Nephron (organoid): ENCODE measurements at regions not wholly inside any gene's neighbourhood (a gene's known extent, or its start where the extent isn't known, plus 50 kb on each side); places are given as distances from the start of the nearest gene placed in this dataset.

ENCODE experiments used
- H3K27ac Mint-ChIP-seq, 3 experiments: 2 replicates each; pipeline ENCODE4 v1.8.0; 2020; ENCODE audit warnings: mixed read lengths in 3 of 3, mild to moderate bottlenecking in 2 of 3, moderate library complexity in 1 of 3
- H3K27me3 Mint-ChIP-seq: 2 replicates; pipeline ENCODE4 v1.8.0; 2021; ENCODE audit warnings: low read depth, mild to moderate bottlenecking, moderate library complexity, mixed read lengths
- H3K36me3 Mint-ChIP-seq: 2 replicates; pipeline ENCODE4 v1.8.0; 2020; ENCODE audit warnings: low read depth, mixed read lengths
- H3K4me1 Mint-ChIP-seq: 2 replicates; pipeline ENCODE4 v1.8.0; 2020; ENCODE audit warnings: mixed read lengths
- H3K4me3 Mint-ChIP-seq, 3 experiments: 2 replicates each; pipeline ENCODE4 v1.8.0; 2020; ENCODE audit warnings: mild to moderate bottlenecking in 3 of 3, mixed read lengths in 3 of 3, moderate library complexity in 2 of 3
- H3K9me3 Mint-ChIP-seq: 2 replicates; pipeline ENCODE4 v1.8.0; 2020; ENCODE audit warnings: mixed read lengths
- CTCF ChIP-seq, 3 experiments: fragments of 200-600 bp; sonication (generic); IDR thresholded peaks; one replicate each; pipeline ENCODE4 v1.5.0; 2021; ENCODE audit warnings: antibody characterized with exemption in 3 of 3; ENCODE audit not compliant: unreplicated experiment in 3 of 3

DNA sequence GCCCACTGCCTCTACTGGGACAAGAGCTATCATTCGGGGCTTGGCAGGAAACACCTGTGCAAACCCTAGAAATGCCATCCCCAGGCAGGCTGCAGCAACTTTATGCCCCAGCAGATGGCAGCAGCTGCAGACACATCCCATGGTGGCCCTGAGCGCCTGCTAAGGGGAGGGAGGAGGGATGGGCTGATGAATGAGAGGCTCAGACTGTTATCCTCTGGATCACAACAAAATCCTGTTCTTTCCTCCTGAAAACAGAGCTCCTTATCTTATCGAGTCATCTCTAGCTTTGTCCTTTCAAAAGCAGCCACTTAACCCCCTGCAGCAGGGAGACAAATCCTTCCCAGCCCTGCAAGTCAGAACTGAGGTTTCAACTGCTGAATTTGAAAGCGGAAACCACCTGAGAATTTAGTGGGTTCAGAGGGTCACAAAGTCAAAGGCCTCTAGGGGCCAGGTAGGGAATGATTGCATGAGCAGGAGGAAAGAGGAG is 90.6 kb upstream of the PROK2 start:
- no peaks in the 10 kb centered on the region for H3K36me3 Mint-ChIP-seq
- H3K4me1 Mint-ChIP-seq, result peaks cover 20% of the 10 kb centered on the region
- H3K9me3 Mint-ChIP-seq, result peaks cover under 1% of the 10 kb centered on the region
- TF ChIP-seq CTCF (IDR thresholded peaks at IDR 0.05; ENCODE audit: unreplicated experiment in 3 of 3), result peak; percentile 90 to 93 (median 91)
- no peak overlapping the region for H3K27ac Mint-ChIP-seq
- peaks cover 10% of the 10 kb centered on the region for H3K27me3 Mint-ChIP-seq
- no peak overlapping the region for H3K4me3 Mint-ChIP-seq

DNA sequence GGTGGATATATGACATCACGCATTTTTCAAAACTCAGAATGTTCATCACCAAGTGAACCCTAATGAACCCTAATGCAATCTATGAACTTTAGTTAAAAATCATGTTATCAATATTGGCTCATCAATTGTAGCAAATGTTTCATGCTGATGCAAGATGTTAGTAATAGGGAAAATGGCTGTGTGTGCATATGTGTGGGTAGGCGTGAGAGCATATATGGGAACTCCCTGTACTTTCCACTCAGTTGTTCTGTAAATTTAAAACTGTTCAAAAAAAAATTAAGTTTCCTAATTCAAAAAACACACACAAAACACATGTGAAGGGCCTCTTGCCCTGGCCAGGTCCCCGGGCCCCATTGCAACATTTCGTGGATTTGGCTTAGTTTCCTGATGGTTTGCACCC is 89.7 kb upstream of the PROK2 start:
- TF ChIP-seq CTCF (IDR thresholded peaks at IDR 0.05; ENCODE audit: unreplicated experiment in 3 of 3), result no peak
- Mint-ChIP-seq H3K4me3 (no peak overlapping the region), H3K36me3 (peaks cover 7% of the 10 kb centered on the region), H3K9me3 (peaks cover 9% of the 10 kb centered on the region), H3K27me3 (peaks cover 10% of the 10 kb centered on the region), H3K27ac (no peak overlapping the region), H3K4me1 (peaks cover 20% of the 10 kb centered on the region)

GRCh38 chr3:71873093-71873611 is 88.2 kb upstream of the PROK2 start:
- H3K36me3 Mint-ChIP-seq, result peaks cover 14% of the 10 kb centered on the region
- peaks cover 18% of the 10 kb centered on the region for H3K9me3 Mint-ChIP-seq
- H3K27me3 Mint-ChIP-seq, result peaks cover 5% of the 10 kb centered on the region
- no peak overlapping the region for H3K27ac Mint-ChIP-seq
- H3K4me1 Mint-ChIP-seq, result peaks cover 20% of the 10 kb centered on the region
- TF ChIP-seq CTCF (IDR thresholded peaks at IDR 0.05; ENCODE audit: unreplicated experiment in 3 of 3), result no peak
- H3K4me3 Mint-ChIP-seq, result no peak overlapping the region

DNA sequence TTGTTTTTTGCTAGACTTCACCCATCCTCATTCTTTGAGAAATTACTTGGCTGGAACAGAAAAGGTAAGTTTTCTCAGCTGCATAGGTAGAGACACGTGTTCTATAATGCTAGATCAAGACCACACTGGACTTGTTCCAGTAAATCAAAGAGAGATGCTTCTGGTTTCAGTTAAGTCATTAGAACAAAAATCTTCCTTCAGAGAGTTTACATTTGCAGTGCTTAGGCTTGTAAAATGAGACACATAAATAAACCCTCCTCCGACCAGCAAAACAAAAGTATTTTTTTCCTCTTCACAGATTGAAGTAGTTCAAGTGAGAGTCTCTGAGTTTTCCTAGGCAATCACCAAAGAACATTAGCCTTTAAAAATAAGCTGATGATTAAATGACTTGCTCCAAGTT is 87.3 kb upstream of the PROK2 start:
- peaks cover 21% of the 10 kb centered on the region for H3K36me3 Mint-ChIP-seq
- H3K9me3 Mint-ChIP-seq, result peaks cover 27% of the 10 kb centered on the region
- peaks cover 20% of the 10 kb centered on the region for H3K4me1 Mint-ChIP-seq
- no peak for TF ChIP-seq CTCF (IDR thresholded peaks at IDR 0.05; ENCODE audit: unreplicated experiment in 3 of 3)
- H3K27ac Mint-ChIP-seq, result peak overlapping the region in 2 of 3 experiments; percentile 8 to 10
- H3K27me3 Mint-ChIP-seq, result no peaks in the 10 kb centered on the region
- H3K4me3 Mint-ChIP-seq, result no peak overlapping the region

GRCh38 chr3:71870966-71871512 is 86.1 kb upstream of the PROK2 start:
- no peak for TF ChIP-seq CTCF (IDR thresholded peaks at IDR 0.05; ENCODE audit: unreplicated experiment in 3 of 3)
- no peak overlapping the region for H3K4me3 Mint-ChIP-seq
- H3K4me1 Mint-ChIP-seq, result peaks cover 13% of the 10 kb centered on the region
- no peak overlapping the region for H3K27ac Mint-ChIP-seq
- peaks cover 21% of the 10 kb centered on the region for H3K36me3 Mint-ChIP-seq
- peaks cover 32% of the 10 kb centered on the region for H3K9me3 Mint-ChIP-seq
- no peaks in the 10 kb centered on the region for H3K27me3 Mint-ChIP-seq

GRCh38 chr3:71868876-71869275 is 83.9 kb upstream of the PROK2 start:
- H3K27me3 Mint-ChIP-seq, result peaks cover 4% of the 10 kb centered on the region
- H3K4me1 Mint-ChIP-seq, result peaks cover 6% of the 10 kb centered on the region
- H3K36me3 Mint-ChIP-seq, result peaks cover 21% of the 10 kb centered on the region
- peak overlapping the region in 1 of 3 experiments; percentile 41 for H3K27ac Mint-ChIP-seq
- TF ChIP-seq CTCF (IDR thresholded peaks at IDR 0.05; ENCODE audit: unreplicated experiment in 3 of 3), result no peak
- H3K9me3 Mint-ChIP-seq, result peaks cover 32% of the 10 kb centered on the region
- no peak overlapping the region for H3K4me3 Mint-ChIP-seq
